Fibroblast of gingiva (primary cell): ENCODE measurements at regions not wholly inside any gene's neighbourhood (a gene's known extent, or its start where the extent isn't known, plus 50 kb on each side); places are given as distances from the start of the nearest gene placed in this dataset.
"Not testable (repeated sequence)": the region's sequence is repeated elsewhere in the genome, so short reads cannot be mapped to it uniquely, and the experiment has no call there.

ENCODE experiments used
- DNase-seq: peaks from one replicate; pipeline ENCODE4 v3.0.0-alpha.2; 2011; ENCODE audit warnings: low read depth

DNA sequence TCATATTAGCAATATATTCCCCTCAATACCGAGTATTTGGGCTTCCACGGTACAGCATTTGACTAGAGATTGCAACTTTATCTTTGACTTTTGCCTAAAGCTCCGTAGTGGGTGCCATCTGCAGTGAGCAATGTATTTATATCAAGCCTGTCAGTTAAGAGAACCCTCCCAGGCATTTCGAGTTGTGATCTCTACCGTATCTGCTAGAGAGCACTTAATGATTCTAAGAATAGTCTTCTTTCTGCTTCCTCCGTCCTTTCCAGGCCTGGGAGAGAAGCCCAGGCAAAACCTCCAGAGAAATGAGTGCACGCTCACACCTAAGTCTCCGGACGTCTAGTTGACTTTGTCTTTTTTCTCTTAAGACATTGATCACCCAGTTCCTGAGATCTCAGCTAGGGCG, 210.6 kb downstream of the KLF6 start:
- no peak for DNase-seq

DNA sequence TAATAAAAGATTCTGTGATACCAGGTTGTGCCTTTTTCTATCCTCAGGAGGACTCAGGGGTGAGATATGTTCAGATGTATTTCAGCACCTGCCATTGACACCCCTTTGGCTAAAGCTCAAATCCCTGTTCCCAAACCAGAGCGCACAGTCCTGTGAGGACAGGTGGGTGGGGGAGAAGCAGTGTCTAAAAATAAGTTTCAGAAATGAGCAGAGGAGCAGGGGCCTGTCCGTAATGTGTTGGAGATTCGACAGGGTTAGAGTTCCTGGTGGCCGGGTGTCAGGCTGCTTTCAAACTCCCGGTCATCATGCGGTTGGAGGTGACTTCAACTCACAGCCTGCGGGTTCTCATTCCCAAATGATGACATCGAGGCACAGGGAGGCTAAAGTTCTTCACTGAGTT, 211.5 kb downstream of the KLF6 start:
- no peak for DNase-seq

DNA sequence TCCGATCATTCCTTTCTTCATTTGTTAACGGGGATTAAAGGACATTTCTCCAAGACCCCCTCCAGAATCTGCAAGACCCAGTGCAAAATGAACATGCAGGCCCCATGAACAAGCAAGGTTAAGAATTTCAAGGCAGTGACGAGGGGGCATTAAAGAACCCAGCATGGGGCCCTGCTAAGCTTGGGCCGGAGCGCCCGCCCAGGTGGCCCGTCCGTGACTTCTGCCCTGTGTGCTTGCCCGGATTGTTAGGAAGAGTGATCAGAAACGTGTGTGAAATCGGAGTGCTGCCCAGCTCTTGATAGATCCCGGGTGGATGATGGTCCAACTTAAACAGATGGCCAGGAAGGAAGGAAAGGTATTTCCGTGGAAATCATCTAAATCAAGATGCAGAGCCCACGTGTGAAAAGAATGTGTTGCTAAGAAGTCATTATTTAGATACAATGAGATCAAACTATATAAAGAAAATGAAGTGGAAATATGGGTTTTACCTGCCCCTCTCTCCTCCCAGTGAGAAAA, 213.6 kb downstream of the KLF6 start:
- no peak for DNase-seq

DNA sequence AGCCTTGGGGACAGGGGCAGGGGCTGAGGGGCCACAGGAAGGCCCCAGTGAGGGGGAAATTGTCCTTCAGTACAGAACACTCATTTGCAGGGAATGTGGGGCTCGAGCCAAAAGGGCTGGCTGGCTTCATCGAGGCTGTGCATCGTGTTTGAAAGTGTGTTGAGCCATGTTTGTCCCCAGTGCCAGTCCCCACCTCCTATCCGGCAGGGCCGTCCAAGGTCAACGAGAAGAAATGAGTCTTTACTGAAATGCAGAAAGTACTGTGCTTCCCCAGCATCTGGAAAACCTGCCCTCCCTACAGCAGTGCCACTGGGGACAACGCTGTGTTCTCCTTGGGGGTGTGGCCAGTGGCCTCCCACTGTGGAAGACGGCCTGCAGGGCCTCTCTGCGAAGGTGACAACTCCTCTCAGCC, 214.1 kb downstream of the KLF6 start:
- DNase-seq: peak; percentile 12

GRCh38 chr10:3570131-3570729, 214.8 kb downstream of the KLF6 start:
- no peak for DNase-seq

- DNase-seq: no peak
Measured at GRCh38 chr10:3568983-3569382, 216.0 kb downstream of the KLF6 start.

DNA sequence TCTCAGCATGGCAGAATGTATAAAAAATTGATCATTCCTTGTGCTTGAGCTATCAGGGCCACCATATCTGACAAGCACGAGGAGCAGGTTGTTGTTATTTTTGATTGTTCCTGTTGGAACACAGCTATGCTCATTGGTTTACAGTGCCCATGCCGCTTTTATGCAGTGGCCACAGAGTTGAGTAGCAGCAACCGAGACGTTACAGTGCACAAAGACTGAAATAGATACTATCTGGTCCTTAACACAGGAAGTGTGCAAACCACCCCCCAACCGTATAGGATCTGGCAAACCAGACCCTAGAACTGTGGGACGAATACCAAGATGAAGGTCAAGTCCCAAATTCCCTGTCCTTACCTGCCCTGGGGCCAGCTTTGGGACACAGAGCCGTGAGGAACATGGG, 216.6 kb downstream of the KLF6 start:
- no peak for DNase-seq

GRCh38 chr10:3567291-3567963, 217.6 kb downstream of the KLF6 start:
- DNase-seq: no peak

DNA sequence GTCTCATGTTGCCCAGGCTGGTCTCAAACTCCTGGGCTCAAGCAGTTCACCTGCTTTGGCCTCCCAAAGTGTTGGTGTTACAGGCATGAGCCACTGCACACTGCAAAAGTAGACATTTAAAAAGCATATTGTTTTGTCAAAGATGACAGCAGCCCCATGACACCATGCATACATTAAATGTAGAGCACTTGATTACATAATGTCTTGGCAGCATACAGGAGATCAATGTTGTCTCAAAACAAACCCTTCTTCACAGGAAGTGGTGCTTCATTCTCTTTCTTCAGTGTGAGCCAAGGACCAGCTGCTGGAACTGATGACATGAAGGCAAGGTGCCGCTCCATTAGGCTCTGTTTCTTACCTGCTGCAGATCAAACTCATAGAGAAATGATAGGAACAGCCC, 218.4 kb downstream of the KLF6 start:
- no peak for DNase-seq

DNA sequence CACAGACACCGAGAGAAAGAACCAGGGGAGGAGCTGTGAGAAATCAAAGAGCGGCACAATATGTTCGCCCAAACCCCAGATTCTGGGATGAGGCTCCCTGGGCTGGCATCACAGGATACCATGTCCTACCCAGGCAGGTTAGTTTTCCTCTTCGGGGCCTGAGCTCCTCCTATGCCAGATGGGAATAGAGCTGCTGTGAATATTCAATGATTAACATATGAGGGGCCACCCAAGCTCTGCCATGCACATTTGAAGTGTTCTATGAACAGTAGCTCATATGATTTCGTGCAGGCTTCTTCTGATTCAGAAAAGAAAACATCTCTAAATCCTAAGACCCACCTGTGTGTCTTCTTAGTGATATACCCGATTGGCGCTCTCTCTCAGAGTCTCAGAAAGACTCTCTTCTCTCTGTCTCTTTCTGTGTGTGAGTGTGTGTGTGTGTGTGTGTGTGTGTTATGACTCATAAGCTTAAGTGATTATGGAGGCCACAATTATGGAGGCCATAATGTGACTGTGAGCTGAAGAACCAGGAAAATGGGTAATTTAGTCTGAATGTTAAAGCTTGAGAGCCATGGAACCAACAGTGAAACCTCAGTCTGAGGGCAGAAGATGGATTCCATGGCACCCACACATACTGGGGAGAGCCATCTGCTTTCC, 220.5 kb downstream of the KLF6 start:
- DNase-seq: no peak

GRCh38 chr10:3563298-3563697, 221.7 kb downstream of the KLF6 start:
- DNase-seq: no peak

- DNase-seq: not testable (repeated sequence)
Measured at GRCh38 chr10:3560628-3561027, 224.4 kb downstream of the KLF6 start.

DNA sequence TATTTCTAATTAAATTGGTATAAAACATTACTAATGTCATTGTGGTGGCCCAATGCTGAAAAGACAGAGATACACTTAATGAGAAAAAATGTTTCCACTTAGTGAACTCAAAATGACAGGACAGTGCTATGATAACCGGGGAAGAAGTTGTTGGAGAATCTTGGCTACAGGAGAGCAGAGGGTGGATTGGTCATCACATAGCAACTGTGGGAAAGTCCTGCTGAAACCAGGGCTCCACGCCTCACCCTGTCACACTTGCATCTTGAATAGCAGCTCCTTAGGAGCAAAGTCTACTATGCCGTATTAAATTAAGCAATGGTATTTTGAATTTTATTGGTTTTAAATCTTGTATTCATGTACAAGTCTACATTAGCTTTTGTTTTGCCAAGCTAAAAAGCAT, 225.5 kb downstream of the KLF6 start:
- no peak for DNase-seq

DNA sequence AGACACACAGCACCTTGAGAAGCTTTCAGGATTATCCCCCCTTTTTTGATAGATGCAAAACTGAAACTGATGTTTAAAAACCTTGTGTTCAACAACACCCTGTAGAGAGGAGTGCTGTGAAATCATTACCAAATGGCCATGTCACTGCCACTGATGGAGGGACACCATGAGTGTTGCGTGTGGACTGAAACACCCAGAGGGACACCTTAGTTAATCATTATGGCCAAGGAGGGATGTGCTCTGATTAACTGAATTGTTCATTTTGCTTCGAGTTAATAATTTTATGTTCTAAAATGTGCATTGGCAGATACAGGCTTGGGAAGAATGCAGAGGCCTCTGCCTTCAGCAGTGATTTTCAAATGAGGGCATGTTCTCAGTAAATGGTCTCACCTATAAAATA, 226.0 kb downstream of the KLF6 start:
- DNase-seq: no peak

- DNase-seq: peak; percentile 14
Measured at GRCh38 chr10:3556191-3557017, 228.6 kb downstream of the KLF6 start.

DNA sequence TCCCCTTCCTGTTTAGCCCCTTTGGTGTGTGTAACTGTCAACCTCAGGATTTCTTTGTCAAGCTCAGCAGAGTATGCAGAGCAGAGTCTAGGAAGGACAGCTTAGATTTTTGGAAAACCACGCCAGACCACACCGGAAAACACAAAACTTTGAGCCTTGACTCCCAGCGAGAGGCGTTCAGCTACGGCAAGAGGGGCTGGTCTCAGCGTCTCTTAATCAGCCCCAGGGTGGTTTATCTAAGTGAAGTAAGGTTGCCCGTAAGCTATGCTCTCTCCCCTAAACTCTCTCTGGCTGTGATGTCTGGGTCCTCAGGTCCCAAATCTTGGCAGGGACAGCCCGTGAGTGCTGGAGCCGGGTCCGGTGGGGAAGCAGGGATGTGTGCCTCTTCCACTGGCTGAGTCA, 230.9 kb downstream of the KLF6 start:
- DNase-seq: no peak

- no peak for DNase-seq
Measured at GRCh38 chr10:3552281-3552680, 232.7 kb downstream of the KLF6 start.

GRCh38 chr10:3551761-3552160, 233.2 kb downstream of the KLF6 start:
- DNase-seq: no peak

GRCh38 chr10:3549118-3549517, 235.9 kb downstream of the KLF6 start:
- DNase-seq: no peak

GRCh38 chr10:3548702-3549101, 236.3 kb downstream of the KLF6 start:
- DNase-seq: peak; percentile 37

DNA sequence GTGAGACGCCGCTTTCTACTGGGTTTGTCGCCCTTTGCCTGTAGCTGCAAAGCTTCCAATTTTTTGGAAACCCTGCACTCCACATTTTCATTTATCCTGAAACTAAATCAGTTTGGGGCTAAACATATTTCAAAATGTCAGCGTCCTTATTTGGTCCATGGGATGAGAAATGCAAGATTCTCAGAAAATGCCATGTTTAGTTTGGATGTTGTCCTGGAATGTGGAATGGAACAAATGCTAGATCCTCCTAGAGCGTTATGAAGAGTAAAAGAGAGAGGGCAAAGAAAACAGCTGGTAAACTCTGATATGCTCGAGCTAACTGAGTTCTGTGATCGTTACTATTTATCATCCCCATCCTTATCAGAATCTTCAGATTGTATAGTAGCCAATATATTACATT, 236.9 kb downstream of the KLF6 start:
- peak; percentile 89 for DNase-seq

- DNase-seq: no peak
Measured at GRCh38 chr10:3544561-3544960, 240.4 kb downstream of the KLF6 start.
